GM12878 (cell line): ENCODE measurements at regions not wholly inside any gene's neighbourhood (a gene's known extent, or its start where the extent isn't known, plus 50 kb on each side); places are given as distances from the start of the nearest gene placed in this dataset.
"Not testable (repeated sequence)": the region's sequence is repeated elsewhere in the genome, so short reads cannot be mapped to it uniquely, and the experiment has no call there.

Source experiments
- ATAC-seq: fragments of 200-7000 bp; cut with Tn5 transposase; 3 replicates; pipeline ENCODE4 v1.9.1; 2020; ENCODE audit warnings: mild to moderate bottlenecking, moderate library complexity
- BruUV-seq: library from RNA; stranded (reverse); fragments of 400-500 nt; replicated peaks from 2 replicates; lab custom pipeline; 2021; lab: Mats Ljungman, UMichigan
- CTCF ChIA-PET: fragments of 300-600 bp; sonication (Branson Sonifier 250); formaldehyde crosslinking; extraction: SDS; loops from one replicate; lab custom pipeline; 2021; ENCODE audit warnings: inconsistent platforms; lab: Yijun Ruan, JAX
- POLR2A ChIA-PET: fragments of 350-600 bp; formaldehyde crosslinking; extraction: SDS; loops from one replicate; lab custom pipeline; 2021; ENCODE audit warnings: inconsistent platforms; lab: Charles Lee
- RAD21 ChIA-PET: fragments of 300-600 bp; sonication (Branson Sonifier 250); formaldehyde crosslinking; loops from one replicate; lab custom pipeline; 2023; ENCODE audit warnings: antibody characterized with exemption; ENCODE audit not compliant: unreplicated experiment; lab: Charles Lee
- SMC1A ChIA-PET: fragments of 300-600 bp; sonication (Branson Sonifier 250); formaldehyde crosslinking; loops from one replicate; lab custom pipeline; 2023; ENCODE audit not compliant: unreplicated experiment, uncharacterized antibody; lab: Charles Lee
- DNase-seq: peaks from one replicate; pipeline ENCODE4 v3.0.0-alpha.2; 2011; ENCODE audit warnings: low read depth, low spot score
- FAIRE-seq: peaks from 3 replicates; lab custom pipeline; 2011; peaks lifted over from hg19 to GRCh38; lab: Jason Lieb, UNC
- H2AFZ ChIP-seq: 2 replicates; pipeline ENCODE4 v1.6.0; 2011; ENCODE audit warnings: low read depth, low read length, control low read depth; ENCODE audit not compliant: control insufficient read depth
- H3K27ac ChIP-seq: 2 replicates; pipeline ENCODE4 v1.5.1; 2011; ENCODE audit warnings: control low read depth; ENCODE audit not compliant: control insufficient read depth, insufficient read depth
- H3K27me3 ChIP-seq, 2 experiments: replicated peaks in 1 of 2; 2 replicates each; pipeline versions ENCODE4 v1.6.0 to v1.6.1; 2011; ENCODE audit warnings: low read length in 1 of 2; ENCODE audit not compliant: control insufficient read depth in 2 of 2, insufficient read depth in 2 of 2
- H3K36me3 ChIP-seq, 2 experiments: 2 replicates each; pipeline ENCODE4 v1.5.1; 2011; ENCODE audit warnings: low read length in 1 of 2; ENCODE audit not compliant: control insufficient read depth in 2 of 2, insufficient read depth in 2 of 2
- H3K4me1 ChIP-seq: 2 replicates; pipeline ENCODE4 v1.6.1; 2011; ENCODE audit warnings: mild to moderate bottlenecking, low read length, moderate library complexity, mixed read lengths; ENCODE audit not compliant: control insufficient read depth, insufficient read depth
- H3K4me2 ChIP-seq: 2 replicates; pipeline ENCODE4 v1.6.0; 2011; ENCODE audit warnings: control low read depth; ENCODE audit not compliant: control insufficient read depth, insufficient read depth
- H3K4me3 ChIP-seq: fragments of 200-600 bp; sonication (generic); 2 replicates; pipeline ENCODE4 v1.5.1; 2016
- H3K79me2 ChIP-seq: 2 replicates; pipeline ENCODE4 v1.6.0; 2011; ENCODE audit warnings: low read length; ENCODE audit not compliant: control insufficient read depth, insufficient read depth
- H3K9ac ChIP-seq: 2 replicates; pipeline ENCODE4 v1.8.0; 2011; ENCODE audit warnings: low read length, control low read depth, mixed read lengths; ENCODE audit not compliant: control insufficient read depth, insufficient read depth
- H3K9me3 ChIP-seq: replicated peaks from 3 replicates; pipeline ENCODE4 v1.5.1; 2011; ENCODE audit warnings: mild to moderate bottlenecking, low read length; ENCODE audit not compliant: control insufficient read depth, insufficient read depth
- H4K20me1 ChIP-seq: 2 replicates; pipeline ENCODE4 v1.6.0; 2011; ENCODE audit not compliant: control insufficient read depth, insufficient read depth
- FOXM1 ChIP-seq: IDR thresholded peaks from 2 replicates; pipeline ENCODE4 v1.6.1; 2012; ENCODE audit warnings: low read depth, mild to moderate bottlenecking, inconsistent platforms, low read length, moderate library complexity
- HDAC6 ChIP-seq: fragments of 200-600 bp; sonication (generic); IDR thresholded peaks from one replicate; pipeline ENCODE4 v1.8.0; 2017; ENCODE audit warnings: antibody characterized with exemption; ENCODE audit not compliant: unreplicated experiment
- NFIC ChIP-seq: IDR thresholded peaks from 2 replicates; pipeline ENCODE4 v1.6.1; 2012; ENCODE audit warnings: low read depth, mild to moderate bottlenecking, inconsistent platforms, low read length, moderate library complexity
- RELA ChIP-seq: fragments of 450-650 bp; IDR thresholded peaks from 2 replicates; pipeline ENCODE4 v1.8.0; 2014; ENCODE audit warnings: borderline replicate concordance; ENCODE audit not compliant: partially characterized antibody
- SMARCA5 ChIP-seq: fragments of 450-650 bp; IDR thresholded peaks from 2 replicates; pipeline ENCODE4 v1.6.1; 2017; ENCODE audit warnings: mild to moderate bottlenecking
- TAF1 ChIP-seq: IDR thresholded peaks from 2 replicates; pipeline ENCODE4 v1.6.1; 2011; ENCODE audit warnings: mild to moderate bottlenecking, low read depth, low read length, borderline replicate concordance
- ZSCAN29 ChIP-seq: fragments of 450-650 bp; IDR thresholded peaks from 2 replicates; pipeline ENCODE4 v1.6.1; 2017; ENCODE audit warnings: mild to moderate bottlenecking, moderate library complexity
- WGBS: methylation state at CpG from one replicate; pipeline ENCODE4 v1.1.6; 2016; ENCODE audit warnings: low lambda C conversion rate; ENCODE audit not compliant: insufficient replicate concordance, insufficient coverage; ENCODE audit errors: missing lambda C conversion rate; 5-methylcytosine and 5-hydroxymethylcytosine counted together
- in situ Hi-C: fragments of 300-500 bp; cut with MboI; formaldehyde crosslinking; loops from 9 replicates; pipeline ENCODE4 v1.14.3; 2018; ENCODE audit warnings: mixed read lengths
- intact Hi-C: fragments of 100-400 bp; cut with micrococcal nuclease; formaldehyde crosslinking; loops from one replicate; pipeline ENCODE4 v1.14.2; 2022; ENCODE audit not compliant: unreplicated experiment
- TF ChIP-seq, protein P1 (sequence below): fragments of 450-650 bp; IDR thresholded peaks from 2 replicates; pipeline ENCODE4 v1.6.1; 2017; ENCODE audit warnings: mild to moderate bottlenecking, moderate library complexity
- TF ChIP-seq, protein P2 (sequence below): IDR thresholded peaks from 2 replicates; pipeline ENCODE4 v1.6.1; 2012; ENCODE audit warnings: low read length, inconsistent platforms

GRCh38 chr1:238329671-238330070 is 438.9 kb upstream of the ZP4 start (continued):
- no peak for TF ChIP-seq RELA
- TF ChIP-seq NFIC: no peak
- TF ChIP-seq SMARCA5: no peak
- TF ChIP-seq, protein P1, sequence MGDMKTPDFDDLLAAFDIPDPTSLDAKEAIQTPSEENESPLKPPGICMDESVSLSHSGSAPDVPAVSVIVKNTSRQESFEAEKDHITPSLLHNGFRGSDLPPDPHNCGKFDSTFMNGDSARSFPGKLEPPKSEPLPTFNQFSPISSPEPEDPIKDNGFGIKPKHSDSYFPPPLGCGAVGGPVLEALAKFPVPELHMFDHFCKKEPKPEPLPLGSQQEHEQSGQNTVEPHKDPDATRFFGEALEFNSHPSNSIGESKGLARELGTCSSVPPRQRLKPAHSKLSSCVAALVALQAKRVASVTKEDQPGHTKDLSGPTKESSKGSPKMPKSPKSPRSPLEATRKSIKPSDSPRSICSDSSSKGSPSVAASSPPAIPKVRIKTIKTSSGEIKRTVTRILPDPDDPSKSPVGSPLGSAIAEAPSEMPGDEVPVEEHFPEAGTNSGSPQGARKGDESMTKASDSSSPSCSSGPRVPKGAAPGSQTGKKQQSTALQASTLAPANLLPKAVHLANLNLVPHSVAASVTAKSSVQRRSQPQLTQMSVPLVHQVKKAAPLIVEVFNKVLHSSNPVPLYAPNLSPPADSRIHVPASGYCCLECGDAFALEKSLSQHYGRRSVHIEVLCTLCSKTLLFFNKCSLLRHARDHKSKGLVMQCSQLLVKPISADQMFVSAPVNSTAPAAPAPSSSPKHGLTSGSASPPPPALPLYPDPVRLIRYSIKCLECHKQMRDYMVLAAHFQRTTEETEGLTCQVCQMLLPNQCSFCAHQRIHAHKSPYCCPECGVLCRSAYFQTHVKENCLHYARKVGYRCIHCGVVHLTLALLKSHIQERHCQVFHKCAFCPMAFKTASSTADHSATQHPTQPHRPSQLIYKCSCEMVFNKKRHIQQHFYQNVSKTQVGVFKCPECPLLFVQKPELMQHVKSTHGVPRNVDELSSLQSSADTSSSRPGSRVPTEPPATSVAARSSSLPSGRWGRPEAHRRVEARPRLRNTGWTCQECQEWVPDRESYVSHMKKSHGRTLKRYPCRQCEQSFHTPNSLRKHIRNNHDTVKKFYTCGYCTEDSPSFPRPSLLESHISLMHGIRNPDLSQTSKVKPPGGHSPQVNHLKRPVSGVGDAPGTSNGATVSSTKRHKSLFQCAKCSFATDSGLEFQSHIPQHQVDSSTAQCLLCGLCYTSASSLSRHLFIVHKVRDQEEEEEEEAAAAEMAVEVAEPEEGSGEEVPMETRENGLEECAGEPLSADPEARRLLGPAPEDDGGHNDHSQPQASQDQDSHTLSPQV: no peak
- TF ChIP-seq TAF1: no peak
- TF ChIP-seq ZSCAN29: no peak
- no peak for TF ChIP-seq HDAC6
- no peak for TF ChIP-seq FOXM1
- TF ChIP-seq, protein P2, sequence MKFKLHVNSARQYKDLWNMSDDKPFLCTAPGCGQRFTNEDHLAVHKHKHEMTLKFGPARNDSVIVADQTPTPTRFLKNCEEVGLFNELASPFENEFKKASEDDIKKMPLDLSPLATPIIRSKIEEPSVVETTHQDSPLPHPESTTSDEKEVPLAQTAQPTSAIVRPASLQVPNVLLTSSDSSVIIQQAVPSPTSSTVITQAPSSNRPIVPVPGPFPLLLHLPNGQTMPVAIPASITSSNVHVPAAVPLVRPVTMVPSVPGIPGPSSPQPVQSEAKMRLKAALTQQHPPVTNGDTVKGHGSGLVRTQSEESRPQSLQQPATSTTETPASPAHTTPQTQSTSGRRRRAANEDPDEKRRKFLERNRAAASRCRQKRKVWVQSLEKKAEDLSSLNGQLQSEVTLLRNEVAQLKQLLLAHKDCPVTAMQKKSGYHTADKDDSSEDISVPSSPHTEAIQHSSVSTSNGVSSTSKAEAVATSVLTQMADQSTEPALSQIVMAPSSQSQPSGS: no peak

DNA sequence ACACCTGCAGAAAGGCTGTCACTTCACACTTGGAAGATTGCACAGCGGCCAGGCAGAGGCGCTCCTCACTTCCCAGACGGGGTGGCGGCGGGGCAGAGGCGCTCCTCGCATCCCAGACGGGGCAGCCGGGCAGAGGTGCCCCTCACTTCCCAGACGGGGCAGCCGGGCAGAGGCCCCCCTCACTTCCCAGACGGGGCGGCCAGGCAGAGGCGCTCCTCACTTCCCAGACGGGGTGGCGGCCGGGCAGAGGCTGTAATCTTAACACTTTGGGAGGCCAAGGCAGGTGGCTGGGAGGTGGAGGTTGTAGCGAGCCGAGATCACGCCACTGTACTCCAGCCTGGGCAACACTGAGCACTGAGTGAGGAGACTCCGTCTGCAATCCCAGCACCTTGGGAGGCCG is 436.3 kb upstream of the ZP4 start:
- H4K20me1 ChIP-seq, BruUV-seq, in situ Hi-C loops, H3K4me2 ChIP-seq, H3K27ac ChIP-seq, H3K9ac ChIP-seq, H2AFZ ChIP-seq, H3K27me3 ChIP-seq, H3K4me1 ChIP-seq, FAIRE-seq, H3K79me2 ChIP-seq, H3K36me3 ChIP-seq, RAD21 ChIA-PET, CTCF ChIA-PET, intact Hi-C loops, H3K9me3 ChIP-seq, H3K4me3 ChIP-seq, SMC1A ChIA-PET, ATAC-seq, DNase-seq, POLR2A ChIA-PET: not testable (repeated sequence)
- WGBS: 54% methylated on average over 22 of the region's 22 CpGs

DNA sequence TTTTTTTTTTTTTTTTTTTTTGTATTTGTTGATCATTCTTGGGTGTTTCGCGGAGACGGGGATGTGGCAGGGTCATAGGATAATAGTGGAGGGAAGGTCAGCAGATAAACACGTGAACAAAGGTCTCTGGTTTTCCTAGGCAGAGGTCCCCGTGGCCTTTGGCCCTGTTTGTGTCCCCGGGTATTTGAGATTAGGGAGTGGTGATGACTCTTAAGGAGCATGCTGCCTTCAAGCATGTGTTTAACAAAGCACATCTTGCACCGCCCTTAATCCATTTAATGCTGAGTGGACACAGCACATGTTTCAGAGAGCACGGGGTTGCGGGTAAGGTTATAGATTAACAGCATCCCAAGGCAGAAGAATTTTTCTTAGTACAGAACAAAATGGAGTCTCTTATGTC is 435.8 kb upstream of the ZP4 start:
- H3K36me3 ChIP-seq, H3K27me3 ChIP-seq, H3K79me2 ChIP-seq, H2AFZ ChIP-seq, H3K9ac ChIP-seq, ATAC-seq, H3K4me1 ChIP-seq, CTCF ChIA-PET, H4K20me1 ChIP-seq, BruUV-seq, H3K27ac ChIP-seq, SMC1A ChIA-PET, H3K4me3 ChIP-seq, RAD21 ChIA-PET, POLR2A ChIA-PET, H3K4me2 ChIP-seq, intact Hi-C loops, DNase-seq, in situ Hi-C loops, H3K9me3 ChIP-seq, FAIRE-seq: not testable (repeated sequence)
- 52% methylated on average over 9 of the region's 9 CpGs for WGBS
